RCC 7860 (cell line): ENCODE measurements at regions not wholly inside any gene's neighbourhood (a gene's known extent, or its start where the extent isn't known, plus 50 kb on each side); places are given as distances from the start of the nearest gene placed in this dataset.
"Not testable (repeated sequence)": the region's sequence is repeated elsewhere in the genome, so short reads cannot be mapped to it uniquely, and the experiment has no call there.

Experiments
- DNase-seq: peaks from one replicate; pipeline ENCODE4 v3.0.0-alpha.2; 2015; ENCODE audit warnings: low spot score
- FAIRE-seq: peaks from 2 replicates; lab custom pipeline; 2012; peaks lifted over from hg19 to GRCh38; lab: Jason Lieb, UNC

DNA sequence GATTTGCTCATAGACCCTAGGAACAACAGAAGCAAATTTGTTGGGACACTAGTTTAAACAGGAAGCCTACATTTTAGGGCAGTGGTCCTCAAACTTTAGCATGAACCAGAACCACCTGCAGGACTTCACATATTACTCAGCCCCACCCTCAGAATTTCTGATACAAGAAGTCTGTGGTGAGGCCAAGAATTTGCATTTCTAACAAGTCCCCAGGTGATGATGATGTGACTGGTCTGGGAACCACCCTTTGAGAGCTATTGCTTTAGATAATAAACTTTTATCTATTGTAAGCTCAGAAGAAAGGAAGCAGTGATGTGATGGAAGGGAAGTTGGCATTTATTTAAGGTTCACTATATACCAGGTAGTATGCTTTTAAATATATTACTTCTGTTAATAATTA is 194.0 kb downstream of the FAM181B start:
- no peak for DNase-seq
- no peak for FAIRE-seq

DNA sequence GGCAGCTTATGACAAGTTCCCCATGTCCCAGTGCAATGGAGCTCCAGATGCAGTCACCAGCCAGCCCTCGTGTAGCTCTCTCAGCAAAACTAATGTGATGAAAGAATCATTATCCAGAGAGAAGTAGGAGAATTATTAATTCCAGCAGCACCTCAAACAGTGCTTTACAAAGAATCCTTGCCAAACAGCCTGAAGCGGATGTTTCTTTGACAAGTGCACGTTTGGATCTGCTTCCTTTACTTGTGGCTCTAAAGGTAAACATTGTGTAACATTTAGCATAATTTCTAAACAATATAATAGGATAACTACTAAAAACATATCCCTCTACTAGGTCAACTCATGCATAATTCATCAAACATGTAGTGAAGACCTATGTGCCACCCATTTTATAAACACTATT is 197.0 kb downstream of the FAM181B start:
- no peak for FAIRE-seq
- no peak for DNase-seq

DNA sequence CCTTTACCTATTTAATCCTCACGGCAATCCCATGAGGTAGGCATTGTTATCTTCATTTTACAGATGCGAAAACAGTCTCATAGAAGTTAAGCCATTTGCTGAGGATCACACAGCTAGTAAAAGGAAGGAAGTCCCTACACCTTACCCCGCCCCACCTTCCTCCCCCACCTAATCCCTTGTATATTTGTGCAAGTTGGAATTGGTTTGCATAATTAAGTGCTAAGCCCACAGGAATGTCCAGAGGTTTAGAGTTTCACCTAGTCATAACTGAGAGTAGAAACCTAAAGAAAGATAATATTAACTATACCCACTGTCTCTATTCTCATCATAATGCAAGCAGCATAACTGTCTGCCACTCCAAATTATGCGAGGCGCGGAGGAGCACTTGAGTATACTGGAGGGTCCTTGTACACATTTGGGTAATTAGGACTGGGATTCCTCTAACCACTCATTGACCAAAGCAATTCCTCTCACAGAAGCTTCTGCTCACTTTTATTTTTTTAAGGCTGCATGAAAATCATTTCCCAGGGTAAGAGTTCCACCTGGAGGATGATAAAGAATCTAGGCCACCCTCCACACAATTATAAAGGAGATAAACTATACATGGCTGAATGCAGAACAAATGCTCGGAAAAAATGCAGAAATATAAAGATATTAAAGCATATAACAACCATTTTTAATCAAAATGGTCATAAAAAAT is 199.9 kb downstream of the FAM181B start:
- DNase-seq (no peak), FAIRE-seq (no peak)

DNA sequence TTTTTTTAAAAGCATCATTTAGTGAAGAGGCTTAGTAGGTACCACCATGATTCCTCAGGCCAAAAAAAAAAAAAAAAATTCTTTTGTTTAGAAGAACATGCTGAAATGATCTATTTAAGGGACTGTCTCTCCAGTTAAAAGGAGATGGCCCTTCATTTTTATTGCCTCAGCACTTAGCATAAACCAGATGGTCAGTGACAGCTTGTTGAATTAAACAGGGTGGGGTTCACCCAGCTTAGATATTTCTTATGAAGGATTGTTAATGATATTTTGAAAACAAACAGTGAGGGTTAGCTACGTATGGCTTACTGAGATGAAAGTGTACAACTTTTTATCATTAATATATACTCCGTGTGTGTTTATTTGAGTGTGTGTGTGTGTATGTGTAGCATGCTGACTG is 203.7 kb downstream of the FAM181B start:
- FAIRE-seq (no peak), DNase-seq (no peak)

DNA sequence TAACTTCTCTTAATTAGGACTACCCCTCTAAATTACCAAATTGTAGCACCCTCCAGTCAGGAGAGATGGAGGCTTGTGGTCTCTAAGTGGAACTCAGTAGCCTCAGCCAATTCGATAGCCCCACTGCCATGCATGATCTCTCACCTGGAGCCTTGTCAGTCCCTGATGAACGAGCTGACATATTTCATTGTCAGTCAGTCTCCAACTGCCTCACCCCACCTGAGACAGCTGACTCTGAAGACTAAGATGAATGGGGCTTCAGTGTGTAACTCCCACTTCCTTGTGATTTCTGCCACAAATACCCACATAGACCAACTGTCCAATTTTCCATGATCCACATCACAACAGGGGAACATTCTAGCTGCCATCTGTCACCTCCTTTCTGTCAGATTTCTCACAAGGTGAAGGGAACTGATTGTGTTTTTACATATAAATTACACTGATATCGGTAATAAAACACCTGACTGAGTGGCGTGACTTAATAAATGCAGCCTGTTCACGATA is 206.5 kb downstream of the FAM181B start:
- DNase-seq (no peak), FAIRE-seq (no peak)

DNA sequence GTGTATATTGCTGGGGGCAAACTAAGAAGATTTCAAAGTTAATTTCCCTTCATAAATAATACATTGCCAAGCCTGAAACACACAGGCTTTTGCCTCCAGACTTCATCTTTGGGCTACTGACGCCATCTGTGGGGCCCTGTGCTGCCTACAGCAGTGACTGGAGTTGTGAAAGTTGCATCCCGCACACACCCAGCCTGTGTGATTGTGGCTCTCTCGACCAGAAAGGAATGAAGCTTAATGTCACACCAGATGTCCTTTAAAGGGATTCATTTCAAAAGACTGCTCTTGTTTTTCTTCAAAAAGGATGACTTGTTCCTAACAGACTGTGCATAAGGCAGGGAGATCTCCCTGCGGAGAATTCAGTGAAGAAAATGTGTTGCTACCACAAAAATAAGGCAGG is 210.5 kb downstream of the FAM181B start:
- FAIRE-seq, result no peak
- DNase-seq, result no peak

DNA sequence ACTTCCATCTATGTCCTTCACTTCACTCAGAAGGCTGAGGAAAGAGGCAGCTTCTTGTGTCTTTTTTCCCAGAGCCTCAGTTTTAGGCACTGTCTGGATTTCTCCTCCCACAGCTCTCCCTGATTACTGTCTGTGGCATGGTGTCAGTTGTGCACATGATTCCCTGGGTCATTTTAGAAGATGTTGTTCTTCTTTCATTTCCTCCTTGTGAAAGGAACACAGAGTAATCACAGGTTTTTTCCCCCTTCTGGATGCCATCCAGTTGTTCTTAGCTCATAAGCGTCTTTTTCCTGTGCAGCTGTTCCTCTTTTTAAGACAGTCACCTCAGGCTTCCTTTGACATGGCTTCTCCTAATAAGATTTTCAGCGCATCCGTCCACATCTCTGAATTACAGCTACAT is 212.2 kb downstream of the FAM181B start:
- FAIRE-seq (no peak), DNase-seq (no peak)

DNA sequence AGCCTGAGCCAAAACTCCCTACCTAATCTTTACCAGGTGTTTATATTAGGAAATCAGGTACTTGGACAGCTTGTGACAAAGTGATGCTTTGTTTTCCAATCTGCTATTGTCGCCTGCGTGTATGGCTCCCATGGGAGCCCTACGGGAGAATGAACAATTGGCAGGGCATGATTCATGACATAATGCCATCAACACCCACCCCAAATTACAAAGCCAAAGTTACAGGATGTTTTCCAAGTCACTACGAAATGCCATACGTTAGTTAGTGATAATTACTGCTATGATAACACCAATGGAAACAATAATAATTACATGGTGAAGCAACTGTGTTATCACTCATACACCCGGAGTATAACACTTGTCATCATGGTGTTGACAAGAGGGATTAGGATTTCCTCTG is 226.4 kb downstream of the FAM181B start:
- no peak for FAIRE-seq
- no peak for DNase-seq

DNA sequence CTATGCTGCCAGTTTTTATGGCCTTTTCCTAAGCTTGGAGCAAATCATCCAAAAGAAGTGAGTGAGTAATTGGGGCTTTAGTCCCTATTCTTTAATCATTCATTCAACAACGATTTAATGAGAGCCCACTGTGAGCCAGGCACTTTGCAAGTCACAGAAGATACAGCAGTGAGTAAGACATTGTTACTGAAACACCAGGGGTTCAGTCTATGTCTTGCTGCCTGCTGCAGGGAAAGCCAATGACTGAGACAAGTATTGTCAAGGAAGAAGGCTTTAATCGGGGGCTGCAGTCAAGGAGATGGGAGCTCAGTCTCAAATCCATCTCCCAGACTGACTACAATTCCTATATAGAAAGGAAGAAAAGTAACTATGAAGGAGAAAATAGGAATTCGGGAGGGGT is 228.3 kb downstream of the FAM181B start:
- no peak for FAIRE-seq
- no peak for DNase-seq

DNA sequence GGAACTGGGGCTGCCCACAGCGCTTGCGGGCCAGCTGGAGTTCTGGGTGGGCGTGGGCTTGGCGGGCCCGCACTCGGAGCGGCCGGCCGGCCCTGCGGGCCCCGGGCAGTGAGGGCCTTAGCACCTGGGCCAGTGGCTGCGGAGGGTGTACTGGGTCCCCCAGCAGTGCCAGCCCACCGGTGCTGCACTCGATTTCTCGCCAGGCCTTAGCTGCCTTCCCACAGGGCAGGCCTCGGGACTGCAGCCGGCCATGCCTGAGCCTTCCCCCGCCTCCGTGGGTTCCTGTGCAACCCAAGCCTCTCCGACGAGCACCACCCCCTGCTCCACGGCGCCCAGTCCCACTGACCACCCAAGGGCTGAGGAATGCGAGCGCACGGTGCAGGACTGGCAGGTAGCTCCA is 232.5 kb downstream of the FAM181B start:
- FAIRE-seq, result not testable (repeated sequence)

DNA sequence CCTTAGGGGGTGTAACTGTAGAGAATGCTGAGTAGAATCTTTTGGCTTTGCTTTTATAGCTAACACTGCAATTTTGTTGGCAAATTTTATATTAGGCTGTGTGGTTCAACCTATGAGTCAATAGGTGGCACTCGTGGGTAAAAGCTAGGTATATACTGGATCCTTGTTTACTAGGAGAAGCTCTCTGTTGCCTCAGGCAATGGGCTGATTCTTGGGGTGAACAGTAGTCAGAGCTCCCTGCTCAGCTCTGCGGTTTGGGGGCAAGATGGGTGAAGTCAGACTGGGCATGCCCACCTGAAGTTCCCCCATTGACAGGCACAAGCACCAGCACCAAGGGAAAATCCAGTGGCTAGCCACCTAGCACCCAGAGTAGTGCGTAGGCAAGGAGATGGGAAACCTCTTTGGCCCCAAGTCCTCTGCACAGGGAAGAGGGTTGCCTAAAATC is 238.7 kb downstream of the FAM181B start:
- FAIRE-seq (no peak), DNase-seq (peak; percentile 6)

More for the DNA sequence above, 232.5 kb downstream of the FAM181B start:
- DNase-seq, result not testable (repeated sequence)

DNA sequence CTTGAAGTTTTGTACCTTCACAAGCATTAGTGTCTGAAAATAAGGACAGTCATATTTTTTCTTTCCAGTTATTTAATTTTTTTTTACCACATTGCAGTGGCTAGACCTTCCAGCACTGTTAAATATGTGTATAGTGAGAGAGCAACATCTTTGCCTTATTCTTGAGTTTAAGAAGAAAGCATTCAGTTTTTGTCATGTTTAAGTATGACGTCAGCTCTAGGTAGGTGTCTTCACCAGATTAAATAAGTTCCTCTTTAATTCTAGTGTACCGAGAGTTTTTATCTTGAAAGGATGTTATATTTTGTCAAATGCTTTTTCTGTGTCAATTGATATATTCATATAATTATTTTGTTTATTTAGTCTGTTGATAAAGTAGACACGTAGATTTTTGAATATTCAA is 258.8 kb downstream of the FAM181B start:
- FAIRE-seq, result no peak
- no peak for DNase-seq

DNA sequence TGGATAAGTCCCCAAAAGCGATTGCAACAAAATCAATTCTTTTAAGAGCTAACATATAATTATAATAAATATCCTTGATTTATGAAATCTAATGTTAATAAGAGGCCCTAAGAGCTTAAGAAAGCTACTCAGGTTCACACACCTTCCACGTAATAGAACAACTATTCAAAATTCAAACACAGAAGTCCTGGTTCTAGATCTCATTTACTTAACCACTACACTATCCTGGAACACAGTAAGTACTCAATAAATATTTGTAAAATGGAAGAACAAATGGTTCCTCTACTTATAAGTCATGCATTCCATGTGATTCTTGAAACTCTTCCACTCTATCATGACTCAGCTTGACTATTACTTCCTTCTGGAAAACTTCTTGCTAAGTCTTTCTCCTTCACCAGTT is 268.2 kb downstream of the FAM181B start:
- no peak for DNase-seq
- no peak for FAIRE-seq

DNA sequence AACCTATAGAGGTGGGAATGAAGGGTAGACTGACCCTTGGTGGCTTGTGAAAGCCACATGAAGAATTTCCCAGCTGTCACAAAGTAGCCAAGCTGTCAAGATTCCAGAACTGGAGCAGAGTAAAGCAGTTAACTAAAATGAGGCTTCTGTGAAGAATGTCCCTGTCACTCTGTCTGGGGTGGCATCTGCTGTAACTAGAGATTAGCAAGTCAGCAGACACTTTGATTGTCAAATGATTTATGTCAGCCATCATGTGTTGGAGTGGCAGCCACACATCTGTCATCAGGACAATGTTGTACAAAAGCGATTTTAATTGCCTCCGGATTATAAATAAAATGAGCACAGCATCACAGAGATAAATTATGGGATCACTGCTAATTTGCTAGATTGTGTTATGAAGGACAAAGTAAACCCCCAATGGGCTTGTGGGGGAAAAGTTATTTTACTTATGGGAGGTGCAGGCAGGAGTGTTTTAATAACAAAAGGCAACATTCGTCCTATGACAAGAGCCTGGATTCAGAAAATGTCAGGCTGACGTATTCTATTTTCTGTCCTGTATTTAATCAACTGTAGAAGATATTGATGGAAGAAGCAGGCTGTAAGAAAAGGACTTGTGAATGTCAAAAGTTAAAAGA is 270.9 kb downstream of the FAM181B start:
- FAIRE-seq, result no peak
- no peak for DNase-seq

DNA sequence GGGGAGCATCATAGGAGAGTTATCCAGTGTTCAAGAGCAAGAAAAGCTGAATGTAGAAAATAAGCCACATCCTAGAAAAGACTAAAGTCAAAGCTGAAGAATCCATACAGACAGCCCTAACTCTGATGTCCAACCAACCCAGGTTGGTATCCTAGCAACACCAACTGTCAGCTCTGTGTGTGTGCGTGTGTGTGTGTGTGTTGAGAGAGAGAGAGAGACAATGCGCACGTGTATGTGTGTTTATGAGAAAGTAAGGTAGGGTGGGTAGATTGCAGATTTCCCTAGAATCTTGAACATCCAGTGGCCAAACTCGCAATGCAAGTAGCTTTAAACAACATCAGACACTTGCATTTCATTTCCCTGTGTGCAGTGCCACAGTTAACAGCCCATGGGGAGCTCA is 274.9 kb downstream of the FAM181B start:
- DNase-seq, result no peak
- FAIRE-seq, result no peak

DNA sequence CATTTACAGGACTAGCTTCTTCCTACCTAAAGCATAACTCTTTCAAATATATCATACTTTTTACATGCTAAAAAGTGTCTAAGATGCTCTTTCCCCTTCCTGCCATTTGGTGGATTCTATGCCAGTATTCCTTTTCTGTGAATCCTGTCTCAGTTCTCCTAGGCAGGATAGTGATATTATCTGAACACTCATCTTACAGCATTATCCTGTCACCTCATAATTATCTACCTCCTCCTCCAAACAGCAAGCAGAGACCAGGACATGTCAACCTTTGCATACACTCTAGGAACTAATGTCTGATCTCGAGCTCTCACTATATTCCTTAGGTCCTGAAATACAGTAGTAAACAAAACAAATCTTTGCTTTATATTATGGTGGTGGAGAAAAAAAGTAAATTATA is 275.5 kb downstream of the FAM181B start:
- no peak for DNase-seq
- no peak for FAIRE-seq

DNA sequence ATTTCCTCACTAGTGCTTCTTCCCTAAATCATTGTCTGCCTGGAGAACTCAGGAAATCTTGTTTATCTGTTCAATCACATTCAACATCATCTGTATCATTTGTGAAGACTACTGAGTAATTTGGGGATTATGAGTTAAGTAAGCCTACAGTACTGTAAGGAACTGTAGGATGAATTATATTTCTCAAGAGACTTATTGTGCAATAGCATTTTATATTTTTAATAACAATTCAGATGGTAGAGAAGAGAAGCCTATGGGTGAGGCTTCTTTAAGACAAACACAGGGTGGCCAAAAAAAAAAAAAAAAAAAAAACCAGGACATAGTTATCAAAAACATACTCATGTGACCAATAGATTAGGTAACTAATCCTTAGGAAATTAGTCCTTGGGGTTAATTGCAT is 282.7 kb downstream of the FAM181B start:
- FAIRE-seq, result no peak
- no peak for DNase-seq

DNA sequence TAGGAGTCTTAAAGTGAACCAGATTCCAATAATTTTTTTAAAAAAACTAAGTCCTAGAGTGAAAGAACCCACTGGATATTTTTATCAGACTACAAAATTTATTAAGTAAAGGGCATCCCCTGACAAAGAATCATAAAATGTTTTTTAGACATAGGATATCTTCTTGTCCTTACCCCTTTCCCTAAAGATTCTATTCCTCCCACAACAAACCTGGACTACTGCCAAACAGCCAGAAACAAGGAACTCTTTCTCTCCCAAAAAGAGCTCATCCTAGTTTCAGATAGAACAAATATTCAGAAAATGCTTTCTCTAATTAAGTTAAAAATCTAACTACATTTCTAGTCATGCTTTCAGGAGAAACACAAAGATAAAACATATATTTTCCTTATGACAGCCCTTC is 327.1 kb downstream of the FAM181B start:
- no peak for FAIRE-seq
- DNase-seq, result no peak

DNA sequence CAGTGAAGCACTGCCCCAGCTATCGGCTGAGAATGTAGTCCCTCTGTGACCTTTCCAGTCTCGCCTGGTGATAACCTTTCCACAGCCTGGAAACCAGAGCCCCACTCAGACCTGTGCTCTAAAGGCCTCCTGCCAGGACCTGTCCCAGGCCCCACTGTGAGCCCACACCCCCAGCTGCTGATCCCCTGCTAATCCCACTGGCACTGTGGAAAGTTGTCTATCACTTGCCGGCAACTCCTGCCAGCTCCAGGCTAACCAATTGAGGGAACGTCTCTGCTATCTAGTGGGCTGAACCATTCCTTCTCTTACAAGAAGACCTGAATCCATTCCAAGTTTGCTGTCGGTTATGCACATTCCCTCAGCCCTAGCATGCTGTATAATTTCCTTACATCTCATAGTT is 328.2 kb downstream of the FAM181B start:
- FAIRE-seq (no peak), DNase-seq (no peak)

DNA sequence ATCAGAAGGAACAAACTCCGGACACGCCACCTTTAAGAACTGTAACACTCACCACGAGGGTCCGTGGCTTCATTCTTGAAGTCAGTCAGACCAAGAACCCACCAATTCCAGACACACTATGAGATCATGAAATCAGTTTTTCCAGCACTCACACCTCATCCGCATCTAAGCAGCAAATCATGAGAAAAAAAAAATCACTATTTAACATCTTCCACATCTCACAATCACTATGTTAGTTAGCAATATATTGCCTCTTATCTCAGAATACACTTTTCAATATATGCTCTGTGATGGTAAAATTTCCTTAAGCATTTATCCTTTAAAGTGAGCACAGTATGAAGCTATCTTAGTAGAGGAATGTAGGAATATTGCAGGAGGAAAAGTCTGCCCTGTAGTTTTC is 328.7 kb downstream of the FAM181B start:
- DNase-seq, result no peak
- no peak for FAIRE-seq

DNA sequence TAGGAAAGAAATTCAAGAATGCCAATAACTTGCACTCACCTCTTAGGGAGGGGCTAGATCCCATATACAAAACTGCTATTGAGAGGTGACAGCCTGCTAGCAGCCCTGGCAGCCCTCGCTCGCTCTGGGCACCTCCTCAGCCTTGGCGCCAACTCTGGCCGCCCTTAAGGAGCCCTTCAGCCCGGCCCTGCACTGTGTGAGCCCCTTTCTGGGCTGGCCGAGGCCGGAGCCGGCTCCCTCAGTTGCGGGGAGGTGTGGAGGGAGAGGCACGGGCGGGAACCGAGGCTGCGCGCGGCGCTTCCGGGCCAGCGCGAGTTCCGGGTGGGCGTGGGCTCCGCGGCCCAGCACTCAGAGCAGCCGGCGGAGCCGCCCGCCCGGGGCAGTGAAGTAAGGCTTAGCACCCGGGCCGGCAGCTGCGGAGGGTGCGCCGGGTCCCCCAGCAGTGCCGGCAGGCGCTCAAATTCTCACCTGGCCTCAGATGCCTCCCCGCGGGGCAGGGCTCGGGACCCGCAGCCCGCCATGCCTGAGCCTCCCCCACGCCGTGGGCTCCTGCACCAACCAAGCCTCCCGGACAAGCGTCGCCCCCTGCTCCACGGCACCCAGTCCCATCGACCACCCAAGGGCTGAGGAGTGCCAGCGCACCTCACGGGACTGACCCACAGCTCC is 329.9 kb downstream of the FAM181B start:
- no peak for FAIRE-seq
- no peak for DNase-seq

DNA sequence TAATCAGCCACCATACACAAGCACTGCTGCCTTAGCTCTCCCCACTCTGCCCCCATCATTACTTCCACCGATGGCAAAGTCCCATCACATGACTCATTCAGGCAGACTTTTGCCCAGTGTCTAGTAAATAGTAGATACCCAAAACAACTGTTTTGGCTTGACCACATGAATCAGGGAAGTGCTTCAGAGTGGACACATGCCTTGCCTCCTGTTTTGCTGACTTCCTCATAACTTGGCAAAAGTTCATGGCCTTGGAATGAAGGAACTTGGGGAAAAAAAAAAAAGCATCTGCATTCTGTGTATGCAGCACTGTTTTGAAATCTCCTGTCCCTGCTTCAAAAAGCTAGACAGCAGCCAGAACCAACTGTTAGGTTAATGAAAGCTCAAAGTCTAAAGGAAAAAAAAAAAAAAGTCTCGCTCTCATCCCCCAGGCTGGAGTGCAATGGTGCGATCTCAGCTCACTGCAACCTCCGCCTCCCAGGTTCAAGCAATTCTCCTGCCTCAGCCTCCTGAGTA is 335.3 kb downstream of the FAM181B start:
- DNase-seq (no peak), FAIRE-seq (no peak)
